Uterus (tissue), 3 donors: ENCODE measurements at regions not wholly inside any gene's neighbourhood (a gene's known extent, or its start where the extent isn't known, plus 50 kb on each side); places are given as distances from the start of the nearest gene placed in this dataset.

Experiments
- DNase-seq, 2 donors: peaks; one replicate each; pipeline ENCODE4 v3.0.0-alpha.2; 2019 to 2020
- H3K27ac ChIP-seq, 2 donors: fragments of 200-600 bp; sonication (generic); 1 replicate in 1 of 2; 2 replicates in 1 of 2; pipeline ENCODE4 v1.5.1; 2016 to 2018
- H3K27me3 ChIP-seq, 2 donors: fragments of 200-600 bp; sonication (generic); one replicate each; pipeline ENCODE4 v1.5.1; 2018 to 2019; ENCODE audit warnings: control low read depth in 1 of 2
- H3K36me3 ChIP-seq, 2 donors: fragments of 200-600 bp; sonication (generic); one replicate each; pipeline ENCODE4 v1.5.1; 2019; ENCODE audit warnings: control low read depth in 1 of 2
- H3K4me1 ChIP-seq, 2 donors: fragments of 200-600 bp; sonication (generic); one replicate each; pipeline ENCODE4 v1.5.1; 2018 to 2019; ENCODE audit warnings: control low read depth in 1 of 2
- H3K4me3 ChIP-seq, 2 donors: fragments of 200-600 bp; sonication (generic); 1 replicate in 1 of 2; 2 replicates in 1 of 2; pipeline ENCODE4 v1.5.1; 2018 to 2019; ENCODE audit warnings: mild to moderate bottlenecking in 1 of 2
- H3K9me3 ChIP-seq, 2 donors: fragments of 200-600 bp; sonication (generic); one replicate each; pipeline ENCODE4 v1.5.1; 2019; ENCODE audit warnings: control low read depth in 1 of 2
- POLR2A ChIP-seq, 2 donors: fragments of 450-650 bp; IDR thresholded peaks; one replicate each; pipeline ENCODE4 v1.6.1; 2016; ENCODE audit warnings: antibody characterized with exemption in 2 of 2, mild to moderate bottlenecking in 1 of 2, moderate library complexity in 1 of 2
- intact Hi-C: fragments of 100-400 bp; cut with DNase I; formaldehyde crosslinking; loops from one replicate; pipeline ENCODE4 v1.15.1; 2023; ENCODE audit warnings: low total_unique reads
- TF ChIP-seq, protein P1 (sequence below), 4 experiments: fragments of 200-600 bp in 2 of 4; fragments of 450-650 bp in 2 of 4; sonication (generic) in 2 of 4; IDR thresholded peaks; one replicate each; pipeline ENCODE4 v1.5.1; 2016 to 2019; ENCODE audit warnings: antibody characterized with exemption in 4 of 4, mild to moderate bottlenecking in 2 of 4, moderate library complexity in 1 of 4
- donor health status: DM: yes; HTN: yes; CAD: no.

DNA sequence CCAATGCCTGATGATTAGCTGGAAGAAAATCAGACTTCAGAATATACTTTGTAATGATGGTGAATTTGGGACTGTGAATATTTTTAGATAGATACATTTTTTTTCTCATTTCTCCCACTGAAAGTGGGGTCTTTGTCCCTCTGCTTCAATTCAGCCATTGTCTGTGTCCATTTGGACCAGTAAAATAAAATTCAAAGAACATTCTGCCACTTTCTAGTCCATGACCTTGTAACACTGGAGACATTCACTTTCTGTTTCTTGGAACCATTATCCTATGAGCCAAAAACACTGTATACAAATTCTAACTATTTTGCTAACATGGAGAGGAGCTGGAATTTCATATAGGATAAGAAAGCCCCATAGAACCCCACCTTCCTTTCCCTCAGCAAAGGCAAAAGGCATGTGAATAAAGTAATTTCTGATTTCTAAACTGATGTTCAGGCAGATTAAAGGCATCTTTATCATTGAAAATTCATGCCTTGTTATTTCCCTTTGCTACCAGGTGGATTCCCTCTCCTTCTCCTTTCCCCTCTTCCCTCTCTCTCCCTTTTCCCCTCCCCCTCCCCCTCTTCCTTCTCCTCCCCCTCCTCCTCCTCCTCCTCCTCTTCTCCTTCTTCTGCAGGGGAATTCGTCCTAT lies 2010.4 kb upstream of the LRRTM1 start:
- TF ChIP-seq, protein P1, sequence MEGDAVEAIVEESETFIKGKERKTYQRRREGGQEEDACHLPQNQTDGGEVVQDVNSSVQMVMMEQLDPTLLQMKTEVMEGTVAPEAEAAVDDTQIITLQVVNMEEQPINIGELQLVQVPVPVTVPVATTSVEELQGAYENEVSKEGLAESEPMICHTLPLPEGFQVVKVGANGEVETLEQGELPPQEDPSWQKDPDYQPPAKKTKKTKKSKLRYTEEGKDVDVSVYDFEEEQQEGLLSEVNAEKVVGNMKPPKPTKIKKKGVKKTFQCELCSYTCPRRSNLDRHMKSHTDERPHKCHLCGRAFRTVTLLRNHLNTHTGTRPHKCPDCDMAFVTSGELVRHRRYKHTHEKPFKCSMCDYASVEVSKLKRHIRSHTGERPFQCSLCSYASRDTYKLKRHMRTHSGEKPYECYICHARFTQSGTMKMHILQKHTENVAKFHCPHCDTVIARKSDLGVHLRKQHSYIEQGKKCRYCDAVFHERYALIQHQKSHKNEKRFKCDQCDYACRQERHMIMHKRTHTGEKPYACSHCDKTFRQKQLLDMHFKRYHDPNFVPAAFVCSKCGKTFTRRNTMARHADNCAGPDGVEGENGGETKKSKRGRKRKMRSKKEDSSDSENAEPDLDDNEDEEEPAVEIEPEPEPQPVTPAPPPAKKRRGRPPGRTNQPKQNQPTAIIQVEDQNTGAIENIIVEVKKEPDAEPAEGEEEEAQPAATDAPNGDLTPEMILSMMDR (IDR thresholded peaks at IDR 0.05): no peak
- no peak for TF ChIP-seq POLR2A (IDR thresholded peaks at IDR 0.05)
- DNase-seq: no peak
- Histone ChIP-seq H3K27ac (no peak overlapping the region), H3K36me3 (no peaks in the 10 kb centered on the region), H3K4me1 (no peaks in the 10 kb centered on the region), H3K4me3 (no peak overlapping the region), H3K27me3 (no peaks in the 10 kb centered on the region), H3K9me3 (no peaks in the 10 kb centered on the region)
- intact Hi-C loops: no loop called here

DNA sequence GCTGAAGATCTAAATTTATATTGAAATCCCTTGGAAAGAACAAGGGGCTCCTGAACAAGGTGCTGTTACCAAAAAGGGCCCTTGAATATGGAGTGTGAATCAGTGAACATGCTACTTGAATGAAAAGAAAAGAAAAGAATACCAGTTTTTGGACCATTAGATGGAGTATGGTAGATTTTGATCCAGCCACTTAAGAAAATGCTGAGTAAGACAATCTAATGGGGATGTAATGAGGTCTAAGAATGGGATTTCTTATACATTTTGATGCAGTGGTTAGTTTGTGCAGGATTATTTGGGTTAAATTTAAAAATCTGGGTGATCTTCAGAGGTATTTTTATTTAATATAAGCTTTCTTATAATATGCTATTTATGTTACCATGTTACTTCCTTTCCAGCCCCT lies 2003.0 kb upstream of the LRRTM1 start:
- TF ChIP-seq, protein P1 (IDR thresholded peaks at IDR 0.05): no peak
- no peak for TF ChIP-seq POLR2A (IDR thresholded peaks at IDR 0.05)
- Histone ChIP-seq H3K4me1 (no peaks in the 10 kb centered on the region), H3K36me3 (no peaks in the 10 kb centered on the region), H3K9me3 (no peaks in the 10 kb centered on the region), H3K27ac (no peak overlapping the region), H3K27me3 (no peaks in the 10 kb centered on the region), H3K4me3 (no peak overlapping the region)
- intact Hi-C loops: no loop called here
- no peak for DNase-seq

DNA sequence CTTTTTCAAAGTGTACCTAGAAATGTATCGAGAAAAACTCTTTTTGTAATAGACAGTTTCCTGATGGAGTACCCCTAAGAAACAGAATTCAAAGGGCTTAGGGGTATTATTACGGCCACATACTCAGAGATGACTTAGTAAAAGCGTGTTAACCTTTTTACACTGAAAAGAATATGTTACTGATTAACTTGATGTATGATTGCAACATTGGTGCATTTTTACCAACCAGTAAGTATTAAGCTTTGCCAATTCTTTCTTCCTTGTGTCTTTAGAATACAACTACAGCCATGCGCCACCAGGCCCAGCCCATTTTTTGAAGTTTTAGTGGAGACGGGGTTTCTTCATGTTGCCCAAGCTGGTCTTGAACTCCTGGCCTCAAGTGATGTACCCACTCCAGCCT lies 1997.0 kb upstream of the LRRTM1 start:
- no peaks in the 10 kb centered on the region for H3K27me3 ChIP-seq
- no peak for TF ChIP-seq POLR2A (IDR thresholded peaks at IDR 0.05)
- TF ChIP-seq, protein P1 (IDR thresholded peaks at IDR 0.05): no peak

DNA sequence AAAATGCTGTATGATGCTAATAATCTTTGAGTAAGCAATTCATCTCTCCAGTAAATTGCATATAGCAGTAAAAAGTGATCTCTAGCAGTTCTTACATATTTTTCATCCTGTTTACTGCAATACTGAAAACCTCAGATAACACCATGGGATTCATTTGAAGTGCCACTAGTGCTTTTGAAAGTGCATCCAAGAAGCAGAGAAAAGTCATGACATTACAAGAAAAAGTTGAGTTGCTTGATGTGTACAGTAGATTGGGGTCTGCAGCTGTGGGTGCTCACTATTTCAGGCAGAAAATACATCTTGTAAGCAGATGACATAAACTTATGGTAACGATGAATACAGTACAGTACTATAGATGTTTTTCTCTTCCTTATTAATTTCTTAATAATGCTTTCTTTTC lies 1984.9 kb upstream of the LRRTM1 start:
- no peak overlapping the region for H3K4me3 ChIP-seq
- no peaks in the 10 kb centered on the region for H3K9me3 ChIP-seq
- H3K36me3 ChIP-seq: no peaks in the 10 kb centered on the region
- DNase-seq: no peak
- H3K27ac ChIP-seq: no peak overlapping the region
- intact Hi-C loops: no loop called here
- H3K27me3 ChIP-seq: no peaks in the 10 kb centered on the region
- TF ChIP-seq POLR2A (IDR thresholded peaks at IDR 0.05): no peak
- TF ChIP-seq, protein P1 (IDR thresholded peaks at IDR 0.05): no peak
- no peaks in the 10 kb centered on the region for H3K4me1 ChIP-seq

More for the DNA sequence above, 1997.0 kb upstream of the LRRTM1 start:
- H3K4me3 ChIP-seq: no peak overlapping the region
- intact Hi-C loops: no loop called here
- H3K27ac ChIP-seq: no peak overlapping the region
- H3K4me1 ChIP-seq: no peaks in the 10 kb centered on the region
- H3K9me3 ChIP-seq: no peaks in the 10 kb centered on the region
- DNase-seq: no peak
- H3K36me3 ChIP-seq: no peaks in the 10 kb centered on the region

DNA sequence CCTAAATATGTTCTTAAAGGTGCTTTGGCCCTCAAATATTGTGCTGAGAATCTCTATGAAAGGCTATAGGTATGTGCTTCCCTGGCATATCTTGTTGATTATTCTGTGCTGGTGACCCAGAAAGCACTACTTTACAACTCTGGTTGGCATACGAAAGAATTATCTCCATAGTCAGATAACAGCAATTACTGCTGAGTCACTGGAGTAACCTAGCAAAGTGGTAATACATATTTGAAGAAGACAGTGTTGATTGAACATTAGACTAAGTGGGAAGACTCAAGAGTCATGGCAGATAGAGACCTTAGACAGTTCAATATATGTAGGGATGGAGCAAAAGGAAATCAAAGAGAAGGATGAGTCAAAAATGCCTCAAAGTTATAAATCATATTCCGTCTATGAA lies 1978.5 kb upstream of the LRRTM1 start:
- no peak overlapping the region for H3K27ac ChIP-seq
- H3K9me3 ChIP-seq: no peaks in the 10 kb centered on the region
- no peaks in the 10 kb centered on the region for H3K27me3 ChIP-seq
- H3K4me1 ChIP-seq: no peaks in the 10 kb centered on the region
- H3K36me3 ChIP-seq: no peaks in the 10 kb centered on the region
- H3K4me3 ChIP-seq: no peak overlapping the region
- TF ChIP-seq, protein P1 (IDR thresholded peaks at IDR 0.05): no peak
- no peak for TF ChIP-seq POLR2A (IDR thresholded peaks at IDR 0.05)
- intact Hi-C loops: no loop called here
- no peak for DNase-seq
